HCT116 (cell line): ENCODE measurements at regions not wholly inside any gene's neighbourhood (a gene's known extent, or its start where the extent isn't known, plus 50 kb on each side); places are given as distances from the start of the nearest gene placed in this dataset.

Experiments used
- ATAC-seq: fragments of 200-7000 bp; cut with Tn5 transposase; 2 replicates; pipeline ENCODE4 v1.9.1; 2020; ENCODE audit warnings: mild to moderate bottlenecking, moderate library complexity
- BruUV-seq: library from RNA; stranded (reverse); fragments of 400-500 nt; replicated peaks from 2 replicates; lab custom pipeline; 2021; lab: Mats Ljungman, UMichigan
- CTCF ChIA-PET: fragments of 300-600 bp; sonication (Branson Sonifier 250); formaldehyde crosslinking; loops from one replicate; lab custom pipeline; 2021; ENCODE audit warnings: antibody characterized with exemption; lab: Charles Lee
- POLR2A ChIA-PET: fragments of 300-600, 350-600 bp; sonication (Branson Sonifier 250); formaldehyde crosslinking; loops from one replicate; lab custom pipeline; 2021; ENCODE audit warnings: antibody characterized with exemption; lab: Charles Lee
- RAD21 ChIA-PET, 2 experiments: fragments of 300-600 bp; sonication (Branson Sonifier 250); formaldehyde crosslinking; loops; one replicate each; lab custom pipeline; 2023; ENCODE audit warnings: low total read pairs in 2 of 2; ENCODE audit not compliant: uncharacterized antibody in 2 of 2, unreplicated experiment in 2 of 2, low non-redundant PET in 1 of 2; lab: Charles Lee
- DNase-seq: peaks from one replicate; pipeline ENCODE4 v3.0.0-alpha.2; 2010; ENCODE audit warnings: low read depth, low spot score
- H2AFZ ChIP-seq: fragments of 200-600 bp; shearing (Covaris generic), sonication (generic); 2 replicates; pipeline ENCODE4 v1.6.1; 2017; ENCODE audit warnings: low read depth, mixed run types, mixed read lengths, antibody characterized with exemption, low read length; ENCODE audit not compliant: poor library complexity, severe bottlenecking
- H3K27ac ChIP-seq: 2 replicates; pipeline ENCODE4 v1.5.1; 2012; ENCODE audit warnings: low read depth, low read length
- H3K27me3 ChIP-seq: fragments of 200-600 bp; sonication (generic); 2 replicates; pipeline ENCODE4 v1.6.1; 2016; ENCODE audit warnings: mixed run types, low read length, mixed read lengths; ENCODE audit not compliant: insufficient read depth
- H3K36me3 ChIP-seq, 2 experiments: fragments of 200-500 bp in 1 of 2; fragments of 200-600 bp in 1 of 2; sonication (Bioruptor generic) in 1 of 2; sonication (generic) in 1 of 2; 2 replicates each; pipeline versions ENCODE4 v1.5.1 to v1.6.1; 2014 to 2016; ENCODE audit warnings: low read length in 2 of 2, inconsistent platforms in 1 of 2, mixed read lengths in 1 of 2, mixed run types in 1 of 2; ENCODE audit not compliant: insufficient read depth in 2 of 2, control insufficient read depth in 1 of 2
- H3K4me1 ChIP-seq, 2 experiments: fragments of 200-600 bp in 1 of 2; sonication (generic) in 1 of 2; 2 replicates each; pipeline versions ENCODE4 v1.5.1 to v1.6.1; 2012 to 2017; ENCODE audit warnings: low read length in 2 of 2, inconsistent platforms in 1 of 2, mild to moderate bottlenecking in 1 of 2, mixed read lengths in 1 of 2, mixed run types in 1 of 2, moderate library complexity in 1 of 2; ENCODE audit not compliant: insufficient read depth in 2 of 2, control insufficient read depth in 1 of 2
- H3K4me2 ChIP-seq: fragments of 200-600 bp; sonication (generic); 2 replicates; pipeline ENCODE4 v1.6.1; 2017; ENCODE audit warnings: mixed run types, low read length, mixed read lengths
- H3K4me3 ChIP-seq, 2 experiments: fragments of 200-600 bp in 1 of 2; sonication (generic) in 1 of 2; replicated peaks in 1 of 2; 2 replicates each; pipeline ENCODE4 v1.5.1; 2011 to 2016; ENCODE audit warnings: low read length in 2 of 2, control low read depth in 1 of 2, low read depth in 1 of 2, mild to moderate bottlenecking in 1 of 2, mixed read lengths in 1 of 2, mixed run types in 1 of 2
- H3K79me2 ChIP-seq: fragments of 200-600 bp; sonication (generic); 2 replicates; pipeline ENCODE4 v1.6.1; 2017; ENCODE audit warnings: mild to moderate bottlenecking, mixed run types, low read length, moderate library complexity, mixed read lengths; ENCODE audit not compliant: insufficient read depth
- H3K9ac ChIP-seq: fragments of 200-600 bp; sonication (generic); 2 replicates; pipeline ENCODE4 v1.6.1; 2016; ENCODE audit warnings: low read length, mixed read lengths
- H3K9me2 ChIP-seq: fragments of 200-600 bp; sonication (generic), shearing (Covaris generic); 2 replicates; pipeline ENCODE4 v1.6.1; 2017; ENCODE audit warnings: mixed run types, mild to moderate bottlenecking, moderate library complexity; ENCODE audit not compliant: insufficient read depth
- H3K9me3 ChIP-seq, 2 experiments: fragments of 200-500 bp in 1 of 2; fragments of 200-600 bp in 1 of 2; sonication (Bioruptor generic) in 1 of 2; sonication (generic) in 1 of 2; 2 replicates each; pipeline ENCODE4 v1.6.1; 2014 to 2017; ENCODE audit warnings: low read length in 2 of 2, mixed read lengths in 2 of 2, inconsistent platforms in 1 of 2, low read depth in 1 of 2, mild to moderate bottlenecking in 1 of 2, mixed run types in 1 of 2, moderate library complexity in 1 of 2; ENCODE audit not compliant: control insufficient read depth in 1 of 2, insufficient read depth in 1 of 2
- H4K20me1 ChIP-seq: fragments of 200-600 bp; sonication (generic), shearing (Covaris generic); 2 replicates; pipeline ENCODE4 v1.6.1; 2017; ENCODE audit warnings: mixed run types, mild to moderate bottlenecking, moderate library complexity; ENCODE audit not compliant: insufficient read depth
- EGR1 ChIP-seq: IDR thresholded peaks from 2 replicates; pipeline ENCODE4 v1.6.1; 2012; ENCODE audit warnings: low read depth
- ELF1 ChIP-seq: IDR thresholded peaks from 2 replicates; pipeline ENCODE4 v1.6.1; 2012; ENCODE audit warnings: low read depth, borderline replicate concordance
- JUND ChIP-seq: IDR thresholded peaks from 2 replicates; pipeline ENCODE4 v1.6.1; 2012
- POLR2A ChIP-seq: IDR thresholded peaks from 2 replicates; pipeline ENCODE4 v1.7.0; 2011; ENCODE audit warnings: borderline replicate concordance; ENCODE audit not compliant: insufficient read depth, insufficient read length; ENCODE audit errors: extremely low read depth
- POLR2AphosphoS5 ChIP-seq: IDR thresholded peaks from 2 replicates; pipeline ENCODE4 v1.6.1; 2011; ENCODE audit warnings: mild to moderate bottlenecking, low read depth, low read length, moderate library complexity
- SP1 ChIP-seq: IDR thresholded peaks from 2 replicates; pipeline ENCODE4 v1.6.1; 2012; ENCODE audit warnings: low read depth
- TCF7L2 ChIP-seq: IDR thresholded peaks from 2 replicates; pipeline ENCODE4 v1.7.0; 2011; ENCODE audit warnings: borderline replicate concordance, inconsistent platforms; ENCODE audit not compliant: insufficient read depth, insufficient read length; ENCODE audit errors: extremely low read depth
- intact Hi-C: fragments of 100-400 bp; cut with micrococcal nuclease; formaldehyde crosslinking; loops from 2 replicates; pipeline ENCODE4 v1.10.0; 2022
- TF ChIP-seq, protein P1 (sequence below), 3 experiments: fragments of 200-600 bp in 1 of 3; sonication (generic) in 1 of 3; IDR thresholded peaks in 2 of 3; conservative IDR thresholded peaks in 1 of 3; 2 replicates each; pipeline ENCODE4 v1.5.1; 2012 to 2017; ENCODE audit warnings: low read depth in 2 of 3, low read length in 2 of 3, antibody characterized with exemption in 1 of 3, borderline replicate concordance in 1 of 3, control low read depth in 1 of 3, mild to moderate bottlenecking in 1 of 3, mixed read lengths in 1 of 3, mixed run types in 1 of 3, moderate library complexity in 1 of 3; ENCODE audit not compliant: insufficient read depth in 1 of 3
- TF ChIP-seq, protein P2 (sequence below): IDR thresholded peaks from 2 replicates; pipeline ENCODE4 v1.6.1; 2012
- TF ChIP-seq, protein P3 (sequence below): IDR thresholded peaks from 2 replicates; pipeline ENCODE4 v1.6.1; 2011; ENCODE audit warnings: mild to moderate bottlenecking, low read length, moderate library complexity; ENCODE audit not compliant: insufficient replicate concordance; ENCODE audit errors: extremely low read depth

- H3K27me3 ChIP-seq = peaks cover 61% of the 10 kb centered on the region
These were observed 237.1 kb downstream of the EBLN2 start for GRCh38 chr3:73298243-73299183.

More at GRCh38 chr3:73298243-73299183, 237.1 kb downstream of the EBLN2 start:
- ChIA-PET RAD21 (no interaction called here), CTCF (no interaction called here), POLR2A (no interaction called here)
- Histone ChIP-seq H3K36me3 (no peaks in the 10 kb centered on the region), H4K20me1 (no peaks in the 10 kb centered on the region), H3K9me3 (no peaks in the 10 kb centered on the region), H3K4me1 (no peaks in the 10 kb centered on the region), H3K27ac (no peak overlapping the region), H2AFZ (no peak overlapping the region), H3K9me2 (no peaks in the 10 kb centered on the region), H3K79me2 (no peaks in the 10 kb centered on the region), H3K4me3 (no peak overlapping the region), H3K9ac (no peak overlapping the region), H3K4me2 (no peak overlapping the region)
- BruUV-seq = no TSS peak
- no peak for ATAC-seq
- DNase-seq = no peak
- intact Hi-C loops = no loop called here
- TF ChIP-seq SP1 = no peak
- no peak for TF ChIP-seq POLR2A
- TF ChIP-seq, protein P1, sequence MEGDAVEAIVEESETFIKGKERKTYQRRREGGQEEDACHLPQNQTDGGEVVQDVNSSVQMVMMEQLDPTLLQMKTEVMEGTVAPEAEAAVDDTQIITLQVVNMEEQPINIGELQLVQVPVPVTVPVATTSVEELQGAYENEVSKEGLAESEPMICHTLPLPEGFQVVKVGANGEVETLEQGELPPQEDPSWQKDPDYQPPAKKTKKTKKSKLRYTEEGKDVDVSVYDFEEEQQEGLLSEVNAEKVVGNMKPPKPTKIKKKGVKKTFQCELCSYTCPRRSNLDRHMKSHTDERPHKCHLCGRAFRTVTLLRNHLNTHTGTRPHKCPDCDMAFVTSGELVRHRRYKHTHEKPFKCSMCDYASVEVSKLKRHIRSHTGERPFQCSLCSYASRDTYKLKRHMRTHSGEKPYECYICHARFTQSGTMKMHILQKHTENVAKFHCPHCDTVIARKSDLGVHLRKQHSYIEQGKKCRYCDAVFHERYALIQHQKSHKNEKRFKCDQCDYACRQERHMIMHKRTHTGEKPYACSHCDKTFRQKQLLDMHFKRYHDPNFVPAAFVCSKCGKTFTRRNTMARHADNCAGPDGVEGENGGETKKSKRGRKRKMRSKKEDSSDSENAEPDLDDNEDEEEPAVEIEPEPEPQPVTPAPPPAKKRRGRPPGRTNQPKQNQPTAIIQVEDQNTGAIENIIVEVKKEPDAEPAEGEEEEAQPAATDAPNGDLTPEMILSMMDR (IDR thresholded peaks at IDR 0.05 in 2 of 3, conservative IDR thresholded peaks at IDR 0.05 in 1 of 3; ENCODE audit: borderline replicate concordance in 1 of 3, insufficient read depth in 1 of 3, low read depth in 2 of 3, low read length in 2 of 3) = no peak
- no peak for TF ChIP-seq ELF1
- no peak for TF ChIP-seq JUND
- TF ChIP-seq POLR2AphosphoS5 = no peak
- TF ChIP-seq, protein P2, sequence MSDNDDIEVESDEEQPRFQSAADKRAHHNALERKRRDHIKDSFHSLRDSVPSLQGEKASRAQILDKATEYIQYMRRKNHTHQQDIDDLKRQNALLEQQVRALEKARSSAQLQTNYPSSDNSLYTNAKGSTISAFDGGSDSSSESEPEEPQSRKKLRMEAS = no peak
- no peak for TF ChIP-seq EGR1
- TF ChIP-seq TCF7L2 = no peak
- TF ChIP-seq, protein P3, sequence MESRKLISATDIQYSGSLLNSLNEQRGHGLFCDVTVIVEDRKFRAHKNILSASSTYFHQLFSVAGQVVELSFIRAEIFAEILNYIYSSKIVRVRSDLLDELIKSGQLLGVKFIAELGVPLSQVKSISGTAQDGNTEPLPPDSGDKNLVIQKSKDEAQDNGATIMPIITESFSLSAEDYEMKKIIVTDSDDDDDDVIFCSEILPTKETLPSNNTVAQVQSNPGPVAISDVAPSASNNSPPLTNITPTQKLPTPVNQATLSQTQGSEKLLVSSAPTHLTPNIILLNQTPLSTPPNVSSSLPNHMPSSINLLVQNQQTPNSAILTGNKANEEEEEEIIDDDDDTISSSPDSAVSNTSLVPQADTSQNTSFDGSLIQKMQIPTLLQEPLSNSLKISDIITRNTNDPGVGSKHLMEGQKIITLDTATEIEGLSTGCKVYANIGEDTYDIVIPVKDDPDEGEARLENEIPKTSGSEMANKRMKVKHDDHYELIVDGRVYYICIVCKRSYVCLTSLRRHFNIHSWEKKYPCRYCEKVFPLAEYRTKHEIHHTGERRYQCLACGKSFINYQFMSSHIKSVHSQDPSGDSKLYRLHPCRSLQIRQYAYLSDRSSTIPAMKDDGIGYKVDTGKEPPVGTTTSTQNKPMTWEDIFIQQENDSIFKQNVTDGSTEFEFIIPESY = no peak
